ENCODE measurements at regions not wholly inside any gene's neighbourhood (a gene's known extent, or its start where the extent isn't known, plus 50 kb on each side); places are given as distances from the start of the nearest gene placed in this dataset.
"Not testable (repeated sequence)": the region's sequence is repeated elsewhere in the genome, so short reads cannot be mapped to it uniquely, and the experiment has no call there.

- no peak for DNase-seq
- H3K4me3 Mint-ChIP-seq, result no peak overlapping the region
- no peaks in the 10 kb centered on the region for H3K36me3 Mint-ChIP-seq
- H3K9me3 Mint-ChIP-seq, result no peaks in the 10 kb centered on the region
- no peak overlapping the region for H3K27ac Mint-ChIP-seq
- peaks cover 11% of the 10 kb centered on the region for H3K27me3 Mint-ChIP-seq
- CTCF ChIA-PET, result interaction anchor here (0.7 to 0.9 kb wide), 2 partner anchors 57 to 211 kb away, joined by 4 to 6 read pairs; no protein-coding TSS in a partner anchor
- H3K4me1 Mint-ChIP-seq, result no peaks in the 10 kb centered on the region
Observed at GRCh38 chr14:88961214-88961613, 136.8 kb downstream of the TTC8 start.

GRCh38 chr14:88962356-88962755 is 137.9 kb downstream of the TTC8 start:
- no peaks in the 10 kb centered on the region for H3K4me1 Mint-ChIP-seq
- H3K4me3 Mint-ChIP-seq, result no peak overlapping the region
- no peaks in the 10 kb centered on the region for H3K36me3 Mint-ChIP-seq
- H3K9me3 Mint-ChIP-seq, result no peaks in the 10 kb centered on the region
- H3K27me3 Mint-ChIP-seq, result peaks cover 11% of the 10 kb centered on the region
- CTCF ChIA-PET, result no interaction called here
- no peak overlapping the region for H3K27ac Mint-ChIP-seq
- no peak for DNase-seq

- no peaks in the 10 kb centered on the region for H3K36me3 Mint-ChIP-seq
- DNase-seq, result no peak
- H3K9me3 Mint-ChIP-seq, result no peaks in the 10 kb centered on the region
- no peaks in the 10 kb centered on the region for H3K4me1 Mint-ChIP-seq
- no peak overlapping the region for H3K27ac Mint-ChIP-seq
- no peak overlapping the region for H3K4me3 Mint-ChIP-seq
- CTCF ChIA-PET, result no interaction called here
- peaks cover 8% of the 10 kb centered on the region for H3K27me3 Mint-ChIP-seq
Observed at GRCh38 chr14:88967299-88967698, 142.8 kb downstream of the TTC8 start.

- H3K4me1 Mint-ChIP-seq, result no peaks in the 10 kb centered on the region
- H3K27ac Mint-ChIP-seq, result no peak overlapping the region
- H3K4me3 Mint-ChIP-seq, result no peak overlapping the region
- DNase-seq, result no peak
- CTCF ChIA-PET, result no interaction called here
- peaks cover 2% of the 10 kb centered on the region for H3K9me3 Mint-ChIP-seq
- H3K36me3 Mint-ChIP-seq, result no peaks in the 10 kb centered on the region
- H3K27me3 Mint-ChIP-seq, result peaks cover 7% of the 10 kb centered on the region
Observed at GRCh38 chr14:88975043-88975830, 150.8 kb downstream of the TTC8 start.

- H3K27ac Mint-ChIP-seq, result no peak overlapping the region
Observed at GRCh38 chr14:88975926-88976325, 151.5 kb downstream of the TTC8 start.

GRCh38 chr14:88980907-88981306 is 156.5 kb downstream of the TTC8 start:
- H3K27ac Mint-ChIP-seq, H3K4me3 Mint-ChIP-seq, H3K4me1 Mint-ChIP-seq, H3K9me3 Mint-ChIP-seq, H3K27me3 Mint-ChIP-seq, H3K36me3 Mint-ChIP-seq, DNase-seq, CTCF ChIA-PET: not testable (repeated sequence)

More at GRCh38 chr14:88975926-88976325, 151.5 kb downstream of the TTC8 start:
- Mint-ChIP-seq H3K4me1 (no peaks in the 10 kb centered on the region), H3K9me3 (peaks cover 2% of the 10 kb centered on the region), H3K36me3 (no peaks in the 10 kb centered on the region), H3K27me3 (peaks cover 7% of the 10 kb centered on the region), H3K4me3 (no peak overlapping the region)
- CTCF ChIA-PET, result no interaction called here
- no peak for DNase-seq

GRCh38 chr14:88981948-88982347 is 157.5 kb downstream of the TTC8 start:
- no peak for DNase-seq
- H3K27me3 Mint-ChIP-seq, result peaks cover 7% of the 10 kb centered on the region
- peaks cover 5% of the 10 kb centered on the region for H3K9me3 Mint-ChIP-seq
- no peaks in the 10 kb centered on the region for H3K4me1 Mint-ChIP-seq
- no peak overlapping the region for H3K4me3 Mint-ChIP-seq
- H3K27ac Mint-ChIP-seq, result no peak overlapping the region
- no peaks in the 10 kb centered on the region for H3K36me3 Mint-ChIP-seq
- CTCF ChIA-PET, result no interaction called here

GRCh38 chr14:88983755-88984154 is 159.3 kb downstream of the TTC8 start:
- Mint-ChIP-seq H3K4me3 (no peak overlapping the region), H3K4me1 (no peaks in the 10 kb centered on the region), H3K9me3 (peaks cover 3% of the 10 kb centered on the region), H3K27me3 (no peaks in the 10 kb centered on the region), H3K36me3 (no peaks in the 10 kb centered on the region), H3K27ac (no peak overlapping the region)
- CTCF ChIA-PET, result no interaction called here
- DNase-seq, result no peak

GRCh38 chr14:88985654-88986053 is 161.2 kb downstream of the TTC8 start:
- no peak overlapping the region for H3K4me3 Mint-ChIP-seq
- no peaks in the 10 kb centered on the region for H3K36me3 Mint-ChIP-seq
- no peaks in the 10 kb centered on the region for H3K4me1 Mint-ChIP-seq
- DNase-seq, result no peak
- CTCF ChIA-PET, result no interaction called here
- peaks cover 3% of the 10 kb centered on the region for H3K9me3 Mint-ChIP-seq
- H3K27me3 Mint-ChIP-seq, result no peaks in the 10 kb centered on the region
- H3K27ac Mint-ChIP-seq, result no peak overlapping the region

- Mint-ChIP-seq H3K4me1 (no peaks in the 10 kb centered on the region), H3K36me3 (no peaks in the 10 kb centered on the region), H3K9me3 (peaks cover 3% of the 10 kb centered on the region), H3K27ac (no peak overlapping the region), H3K27me3 (no peaks in the 10 kb centered on the region), H3K4me3 (no peak overlapping the region)
- CTCF ChIA-PET, result no interaction called here
- DNase-seq, result no peak
Observed at GRCh38 chr14:88986146-88986841, 161.8 kb downstream of the TTC8 start.

- CTCF ChIA-PET, H3K4me1 Mint-ChIP-seq, H3K9me3 Mint-ChIP-seq: not testable (repeated sequence)
Observed at GRCh38 chr14:88986908-88987307, 162.5 kb downstream of the TTC8 start.

GRCh38 chr14:88987516-88987915 is 163.1 kb downstream of the TTC8 start:
- CTCF ChIA-PET, result no interaction called here
- Mint-ChIP-seq H3K9me3 (peaks cover 3% of the 10 kb centered on the region), H3K4me3 (no peak overlapping the region), H3K27ac (no peak overlapping the region), H3K4me1 (no peaks in the 10 kb centered on the region), H3K36me3 (no peaks in the 10 kb centered on the region), H3K27me3 (no peaks in the 10 kb centered on the region)
- no peak for DNase-seq

More at GRCh38 chr14:88986908-88987307, 162.5 kb downstream of the TTC8 start:
- H3K4me3 Mint-ChIP-seq, H3K27me3 Mint-ChIP-seq, DNase-seq, H3K36me3 Mint-ChIP-seq, H3K27ac Mint-ChIP-seq: not testable (repeated sequence)

- Mint-ChIP-seq H3K4me3 (no peak overlapping the region), H3K9me3 (peaks cover 3% of the 10 kb centered on the region), H3K27me3 (peaks cover 4% of the 10 kb centered on the region), H3K36me3 (no peaks in the 10 kb centered on the region), H3K27ac (no peak overlapping the region), H3K4me1 (no peaks in the 10 kb centered on the region)
- DNase-seq, result no peak
- CTCF ChIA-PET, result no interaction called here
Observed at GRCh38 chr14:88989911-88990310, 165.5 kb downstream of the TTC8 start.

GRCh38 chr14:88990856-88991255 is 166.4 kb downstream of the TTC8 start:
- DNase-seq, result no peak
- no peaks in the 10 kb centered on the region for H3K36me3 Mint-ChIP-seq
- peaks cover 10% of the 10 kb centered on the region for H3K27me3 Mint-ChIP-seq
- peaks cover 3% of the 10 kb centered on the region for H3K9me3 Mint-ChIP-seq
- H3K27ac Mint-ChIP-seq, result no peak overlapping the region
- no peak overlapping the region for H3K4me3 Mint-ChIP-seq
- CTCF ChIA-PET, result no interaction called here
- H3K4me1 Mint-ChIP-seq, result no peaks in the 10 kb centered on the region

GRCh38 chr14:88992011-88992410 is 167.6 kb downstream of the TTC8 start:
- H3K36me3 Mint-ChIP-seq, result no peaks in the 10 kb centered on the region
- H3K27me3 Mint-ChIP-seq, result peaks cover 10% of the 10 kb centered on the region
- no peak overlapping the region for H3K4me3 Mint-ChIP-seq
- no peak for DNase-seq
- H3K27ac Mint-ChIP-seq, result no peak overlapping the region
- no peaks in the 10 kb centered on the region for H3K9me3 Mint-ChIP-seq
- CTCF ChIA-PET, result no interaction called here
- no peaks in the 10 kb centered on the region for H3K4me1 Mint-ChIP-seq
